ENCODE measurements at regions not wholly inside any gene's neighbourhood (a gene's known extent, or its start where the extent isn't known, plus 50 kb on each side); places are given as distances from the start of the nearest gene placed in this dataset.

GRCh38 chr4:100098681-100099080 lies 91.6 kb downstream of the DDIT4L start:
- TF ChIP-seq CTCF (IDR thresholded peaks at IDR 0.05; ENCODE audit: extremely low read depth, low read depth, low read length): no peak
- no peak overlapping the region for H3K27ac ChIP-seq (ENCODE audit: low read depth, low read length)
- no peaks in the 10 kb centered on the region for H3K27me3 ChIP-seq (ENCODE audit: insufficient read depth, low read length)
- no peak overlapping the region for H3K4me2 ChIP-seq (ENCODE audit: insufficient read depth, low read length)
- H3K79me2 ChIP-seq (ENCODE audit: insufficient read depth, low read length): no peaks in the 10 kb centered on the region
- no peak overlapping the region for H2AFZ ChIP-seq (ENCODE audit: low read length)
- H3K4me3 ChIP-seq (ENCODE audit: insufficient read depth, low read length): no peak overlapping the region
- H4K20me1 ChIP-seq (ENCODE audit: insufficient read depth, low read length): no peaks in the 10 kb centered on the region
- H3K9me3 ChIP-seq (ENCODE audit: low read depth, low read length): no peaks in the 10 kb centered on the region
- DNase-seq (ENCODE audit: insufficient read length, low spot score, missing footprints): no peak
- no peaks in the 10 kb centered on the region for H3K36me3 ChIP-seq (ENCODE audit: insufficient read depth, low read length)
- no peaks in the 10 kb centered on the region for H3K4me1 ChIP-seq (ENCODE audit: insufficient read depth, low read length)

- Histone ChIP-seq H2AFZ (ENCODE audit: low read length) (no peak overlapping the region), H3K27me3 (ENCODE audit: insufficient read depth, low read length) (no peaks in the 10 kb centered on the region), H3K4me1 (ENCODE audit: insufficient read depth, low read length) (no peaks in the 10 kb centered on the region), H3K9me3 (ENCODE audit: low read depth, low read length) (no peaks in the 10 kb centered on the region), H4K20me1 (ENCODE audit: insufficient read depth, low read length) (no peaks in the 10 kb centered on the region), H3K79me2 (ENCODE audit: insufficient read depth, low read length) (no peaks in the 10 kb centered on the region), H3K4me3 (ENCODE audit: insufficient read depth, low read length) (no peak overlapping the region), H3K4me2 (ENCODE audit: insufficient read depth, low read length) (no peak overlapping the region), H3K27ac (ENCODE audit: low read depth, low read length) (no peak overlapping the region), H3K36me3 (ENCODE audit: insufficient read depth, low read length) (no peaks in the 10 kb centered on the region)
- no peak for TF ChIP-seq CTCF (IDR thresholded peaks at IDR 0.05; ENCODE audit: extremely low read depth, low read depth, low read length)
- peak; percentile 55 for DNase-seq (ENCODE audit: insufficient read length, low spot score, missing footprints)
Measured at GRCh38 chr4:100098011-100098545, 92.2 kb downstream of the DDIT4L start.

- peak; percentile 79 for TF ChIP-seq CTCF (IDR thresholded peaks at IDR 0.05; ENCODE audit: extremely low read depth, low read depth, low read length)
- Histone ChIP-seq H3K36me3 (ENCODE audit: insufficient read depth, low read length) (no peaks in the 10 kb centered on the region), H2AFZ (ENCODE audit: low read length) (no peak overlapping the region), H3K4me1 (ENCODE audit: insufficient read depth, low read length) (no peaks in the 10 kb centered on the region), H3K4me3 (ENCODE audit: insufficient read depth, low read length) (no peak overlapping the region), H3K27me3 (ENCODE audit: insufficient read depth, low read length) (no peaks in the 10 kb centered on the region), H4K20me1 (ENCODE audit: insufficient read depth, low read length) (no peaks in the 10 kb centered on the region), H3K4me2 (ENCODE audit: insufficient read depth, low read length) (no peak overlapping the region), H3K79me2 (ENCODE audit: insufficient read depth, low read length) (no peaks in the 10 kb centered on the region), H3K27ac (ENCODE audit: low read depth, low read length) (no peak overlapping the region), H3K9me3 (ENCODE audit: low read depth, low read length) (no peaks in the 10 kb centered on the region)
- peak; percentile 60 for DNase-seq (ENCODE audit: insufficient read length, low spot score, missing footprints)
Measured at GRCh38 chr4:100095729-100096595, 94.3 kb downstream of the DDIT4L start.

GRCh38 chr4:100093091-100093866 lies 97.0 kb downstream of the DDIT4L start:
- Histone ChIP-seq H3K36me3 (ENCODE audit: insufficient read depth, low read length) (no peaks in the 10 kb centered on the region), H3K4me1 (ENCODE audit: insufficient read depth, low read length) (no peaks in the 10 kb centered on the region), H3K4me3 (ENCODE audit: insufficient read depth, low read length) (no peak overlapping the region), H2AFZ (ENCODE audit: low read length) (peak overlapping the region; percentile 26), H4K20me1 (ENCODE audit: insufficient read depth, low read length) (no peaks in the 10 kb centered on the region), H3K27ac (ENCODE audit: low read depth, low read length) (no peak overlapping the region), H3K27me3 (ENCODE audit: insufficient read depth, low read length) (no peaks in the 10 kb centered on the region), H3K4me2 (ENCODE audit: insufficient read depth, low read length) (no peak overlapping the region), H3K9me3 (ENCODE audit: low read depth, low read length) (no peaks in the 10 kb centered on the region), H3K79me2 (ENCODE audit: insufficient read depth, low read length) (no peaks in the 10 kb centered on the region)
- TF ChIP-seq CTCF (IDR thresholded peaks at IDR 0.05; ENCODE audit: extremely low read depth, low read depth, low read length): peak; percentile 88
- peak; percentile 65 for DNase-seq (ENCODE audit: insufficient read length, low spot score, missing footprints)

Measured in osteoblast (primary cell).